Epithelial cell of esophagus (primary cell): ENCODE measurements at regions not wholly inside any gene's neighbourhood (a gene's known extent, or its start where the extent isn't known, plus 50 kb on each side); places are given as distances from the start of the nearest gene placed in this dataset.

Experiments used
- DNase-seq: peaks from one replicate; pipeline ENCODE4 v3.0.0; 2010; ENCODE audit warnings: low read depth
- H3K4me3 ChIP-seq: 2 replicates; pipeline ENCODE4 v1.5.1; 2011; ENCODE audit warnings: mild to moderate bottlenecking, low read length, control low read depth
- CTCF ChIP-seq: IDR thresholded peaks from 2 replicates; pipeline ENCODE4 v1.5.1; 2011; ENCODE audit warnings: low read depth, mild to moderate bottlenecking, low read length, control low read depth, inconsistent platforms; ENCODE audit not compliant: insufficient read depth; ENCODE audit errors: missing control alignments

- TF ChIP-seq CTCF, result no peak
- DNase-seq, result no peak
- no peak overlapping the region for H3K4me3 ChIP-seq
Observed at GRCh38 chr10:62460393-62460792, 86.2 kb downstream of the ZNF365 start.

- DNase-seq, result no peak
- TF ChIP-seq CTCF, result no peak
- H3K4me3 ChIP-seq, result no peak overlapping the region
Observed at GRCh38 chr10:62461120-62461519, 87.0 kb downstream of the ZNF365 start.

- TF ChIP-seq CTCF, result no peak
- no peak overlapping the region for H3K4me3 ChIP-seq
- DNase-seq, result no peak
Observed at GRCh38 chr10:62462461-62462860, 88.3 kb downstream of the ZNF365 start.

GRCh38 chr10:62463364-62463763 is 89.2 kb downstream of the ZNF365 start:
- TF ChIP-seq CTCF, result no peak
- no peak overlapping the region for H3K4me3 ChIP-seq
- DNase-seq, result no peak

- no peak for DNase-seq
- H3K4me3 ChIP-seq, result no peak overlapping the region
- TF ChIP-seq CTCF, result no peak
Observed at GRCh38 chr10:62464308-62464707, 90.1 kb downstream of the ZNF365 start.

GRCh38 chr10:62466590-62466989 is 92.4 kb downstream of the ZNF365 start:
- no peak for DNase-seq
- no peak overlapping the region for H3K4me3 ChIP-seq
- no peak for TF ChIP-seq CTCF

- no peak for TF ChIP-seq CTCF
- DNase-seq, result peak; percentile 53
- H3K4me3 ChIP-seq, result no peak overlapping the region
Observed at GRCh38 chr10:62467527-62467926, 93.4 kb downstream of the ZNF365 start.
